ENCODE measurements at regions not wholly inside any gene's neighbourhood (a gene's known extent, or its start where the extent isn't known, plus 50 kb on each side); places are given as distances from the start of the nearest gene placed in this dataset.

DNA sequence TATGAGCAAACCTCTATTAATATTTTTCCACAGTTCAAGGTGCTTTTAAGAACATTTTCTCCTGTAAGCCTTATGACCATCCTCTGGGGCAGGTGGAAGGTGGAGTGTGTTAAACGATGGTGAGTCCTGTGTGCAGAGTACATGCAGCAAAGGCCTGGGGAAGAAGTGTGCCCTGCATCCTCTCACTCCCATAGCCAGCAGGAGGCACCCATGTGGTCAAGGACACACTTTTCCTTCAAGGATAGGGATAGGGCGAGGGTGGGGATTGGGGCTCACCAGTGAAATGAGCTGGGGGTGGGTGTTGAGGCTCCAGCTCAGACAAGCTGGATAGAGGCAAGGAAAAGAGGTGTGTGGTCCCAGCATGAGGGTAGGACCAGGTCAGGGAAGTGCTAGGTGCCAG lies 120.8 kb upstream of the KCNE2 start:
- no peak for ATAC-seq
- TF ChIP-seq TOX (CRISPR knock-in tag; IDR thresholded peaks at IDR 0.05; ENCODE audit: borderline replicate concordance) (no peak), ZNF70 (CRISPR knock-in tag; IDR thresholded peaks at IDR 0.05) (no peak), ISL1 (CRISPR knock-in tag; IDR thresholded peaks at IDR 0.05) (no peak), SNAI2 (CRISPR knock-in tag; IDR thresholded peaks at IDR 0.05) (no peak), TCF4 (CRISPR knock-in tag; IDR thresholded peaks at IDR 0.05; ENCODE audit: borderline replicate concordance) (no peak), GLIS3 (CRISPR knock-in tag; IDR thresholded peaks at IDR 0.05) (no peak), BACH2 (CRISPR knock-in tag; IDR thresholded peaks at IDR 0.05; ENCODE audit: borderline replicate concordance) (no peak), CSDC2 (CRISPR knock-in tag; IDR thresholded peaks at IDR 0.05) (no peak)
- TF ChIP-seq, protein P1, sequence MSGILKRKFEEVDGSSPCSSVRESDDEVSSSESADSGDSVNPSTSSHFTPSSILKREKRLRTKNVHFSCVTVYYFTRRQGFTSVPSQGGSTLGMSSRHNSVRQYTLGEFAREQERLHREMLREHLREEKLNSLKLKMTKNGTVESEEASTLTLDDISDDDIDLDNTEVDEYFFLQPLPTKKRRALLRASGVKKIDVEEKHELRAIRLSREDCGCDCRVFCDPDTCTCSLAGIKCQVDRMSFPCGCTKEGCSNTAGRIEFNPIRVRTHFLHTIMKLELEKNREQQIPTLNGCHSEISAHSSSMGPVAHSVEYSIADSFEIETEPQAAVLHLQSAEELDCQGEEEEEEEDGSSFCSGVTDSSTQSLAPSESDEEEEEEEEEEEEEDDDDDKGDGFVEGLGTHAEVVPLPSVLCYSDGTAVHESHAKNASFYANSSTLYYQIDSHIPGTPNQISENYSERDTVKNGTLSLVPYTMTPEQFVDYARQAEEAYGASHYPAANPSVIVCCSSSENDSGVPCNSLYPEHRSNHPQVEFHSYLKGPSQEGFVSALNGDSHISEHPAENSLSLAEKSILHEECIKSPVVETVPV (CRISPR knock-in tag; IDR thresholded peaks at IDR 0.05): no peak

- TF ChIP-seq GLIS3 (CRISPR knock-in tag; IDR thresholded peaks at IDR 0.05) (no peak), SNAI2 (CRISPR knock-in tag; IDR thresholded peaks at IDR 0.05) (no peak), ZFP3 (CRISPR knock-in tag; IDR thresholded peaks at IDR 0.05) (no peak), ZNF8 (CRISPR knock-in tag; IDR thresholded peaks at IDR 0.05) (no peak), ISL1 (CRISPR knock-in tag; IDR thresholded peaks at IDR 0.05) (no peak), OSR1 (CRISPR knock-in tag; IDR thresholded peaks at IDR 0.05) (no peak), TCF4 (CRISPR knock-in tag; IDR thresholded peaks at IDR 0.05; ENCODE audit: borderline replicate concordance) (no peak), CSDC2 (CRISPR knock-in tag; IDR thresholded peaks at IDR 0.05) (no peak), PPARA (CRISPR knock-in tag; IDR thresholded peaks at IDR 0.05; ENCODE audit: borderline replicate concordance) (no peak), ZFP30 (CRISPR knock-in tag; IDR thresholded peaks at IDR 0.05) (no peak), TSHZ2 (CRISPR knock-in tag; IDR thresholded peaks at IDR 0.05) (no peak)
- TF ChIP-seq, protein P1 (CRISPR knock-in tag; IDR thresholded peaks at IDR 0.05): no peak
- ATAC-seq: peak; percentile 63; the same call in 2 of the 3 replicates
Measured at GRCh38 chr21:34243562-34243961, 120.2 kb upstream of the KCNE2 start.

DNA sequence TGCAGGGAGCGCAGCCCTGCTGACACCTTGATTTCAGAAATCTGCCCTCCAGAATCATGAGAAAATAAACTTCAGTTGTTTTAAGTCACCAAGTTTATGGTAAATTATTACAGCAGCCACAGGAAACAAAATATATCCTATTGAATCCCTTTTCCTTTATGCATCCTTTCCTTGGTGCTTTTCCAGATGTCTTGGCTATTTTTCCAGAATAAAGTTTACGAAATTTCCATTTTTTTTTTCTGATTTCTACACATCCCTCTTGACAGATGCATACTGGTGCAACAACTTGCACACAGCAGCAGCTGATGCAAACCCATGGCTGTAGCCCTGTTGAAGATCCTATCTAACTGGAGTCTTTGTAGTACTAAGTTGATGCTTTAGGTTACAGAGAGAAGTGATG lies 111.1 kb upstream of the KCNE2 start:
- no peak for ATAC-seq
- TF ChIP-seq CSDC2 (CRISPR knock-in tag; IDR thresholded peaks at IDR 0.05) (no peak), PPARA (CRISPR knock-in tag; IDR thresholded peaks at IDR 0.05; ENCODE audit: borderline replicate concordance) (no peak), GLIS3 (CRISPR knock-in tag; IDR thresholded peaks at IDR 0.05) (no peak), BACH2 (CRISPR knock-in tag; IDR thresholded peaks at IDR 0.05; ENCODE audit: borderline replicate concordance) (no peak), ZC3H10 (CRISPR knock-in tag; IDR thresholded peaks at IDR 0.05) (no peak), OSR1 (CRISPR knock-in tag; IDR thresholded peaks at IDR 0.05) (no peak), ZNF70 (CRISPR knock-in tag; IDR thresholded peaks at IDR 0.05) (no peak), ZNF565 (CRISPR knock-in tag; conservative IDR thresholded peaks at IDR 0.05; ENCODE audit: low read depth) (no peak), TOX (CRISPR knock-in tag; IDR thresholded peaks at IDR 0.05; ENCODE audit: borderline replicate concordance) (no peak), RARB (CRISPR knock-in tag; IDR thresholded peaks at IDR 0.05) (no peak), ARNTL (CRISPR knock-in tag; IDR thresholded peaks at IDR 0.05; ENCODE audit: borderline replicate concordance, low read depth) (no peak), SNAI2 (CRISPR knock-in tag; IDR thresholded peaks at IDR 0.05) (no peak), ISL1 (CRISPR knock-in tag; IDR thresholded peaks at IDR 0.05) (no peak)
- TF ChIP-seq, protein P2, sequence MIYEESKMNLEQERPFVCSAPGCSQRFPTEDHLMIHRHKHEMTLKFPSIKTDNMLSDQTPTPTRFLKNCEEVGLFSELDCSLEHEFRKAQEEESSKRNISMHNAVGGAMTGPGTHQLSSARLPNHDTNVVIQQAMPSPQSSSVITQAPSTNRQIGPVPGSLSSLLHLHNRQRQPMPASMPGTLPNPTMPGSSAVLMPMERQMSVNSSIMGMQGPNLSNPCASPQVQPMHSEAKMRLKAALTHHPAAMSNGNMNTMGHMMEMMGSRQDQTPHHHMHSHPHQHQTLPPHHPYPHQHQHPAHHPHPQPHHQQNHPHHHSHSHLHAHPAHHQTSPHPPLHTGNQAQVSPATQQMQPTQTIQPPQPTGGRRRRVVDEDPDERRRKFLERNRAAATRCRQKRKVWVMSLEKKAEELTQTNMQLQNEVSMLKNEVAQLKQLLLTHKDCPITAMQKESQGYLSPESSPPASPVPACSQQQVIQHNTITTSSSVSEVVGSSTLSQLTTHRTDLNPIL (CRISPR knock-in tag; IDR thresholded peaks at IDR 0.05; ENCODE audit: low read depth): no peak
- TF ChIP-seq, protein P1 (CRISPR knock-in tag; IDR thresholded peaks at IDR 0.05): no peak

Measured in SK-N-SH treated with all-trans-retinoic acid at 6 μM for 48 hours (cell line).